GM23338 (cell line): ENCODE measurements at regions not wholly inside any gene's neighbourhood (a gene's known extent, or its start where the extent isn't known, plus 50 kb on each side); places are given as distances from the start of the nearest gene placed in this dataset.

Experiments used
- ATAC-seq: fragments of 200-7000 bp; cut with Tn5 transposase; 3 replicates; pipeline ENCODE4 v1.9.1; 2020
- DNase-seq: peaks from one replicate; pipeline ENCODE4 v3.0.0-alpha.2; 2015; ENCODE audit warnings: low spot score
- H2AFZ ChIP-seq: fragments of 200-600 bp; sonication (generic); 2 replicates; pipeline ENCODE4 v1.8.0; 2016; ENCODE audit warnings: antibody characterized with exemption, mild to moderate bottlenecking, moderate library complexity
- H3F3A ChIP-seq: fragments of 200-600 bp; sonication (generic); replicated peaks from 2 replicates; pipeline ENCODE4 v1.8.0; 2017; ENCODE audit warnings: antibody characterized with exemption, mixed run types, low read depth
- H3K27ac ChIP-seq: fragments of 200-600 bp; sonication (generic); 2 replicates; pipeline ENCODE4 v1.6.1; 2016; ENCODE audit warnings: low read depth
- H3K27me3 ChIP-seq: fragments of 200-600 bp; sonication (generic); 2 replicates; pipeline ENCODE4 v1.8.0; 2016; ENCODE audit warnings: mild to moderate bottlenecking, mixed run types, moderate library complexity; ENCODE audit not compliant: insufficient read depth
- H3K36me3 ChIP-seq: fragments of 200-600 bp; sonication (generic); 2 replicates; pipeline ENCODE4 v1.8.0; 2016; ENCODE audit warnings: mild to moderate bottlenecking; ENCODE audit not compliant: insufficient read depth
- H3K4me1 ChIP-seq: fragments of 200-600 bp; sonication (generic); 2 replicates; pipeline ENCODE4 v1.8.0; 2016; ENCODE audit warnings: mild to moderate bottlenecking, moderate library complexity; ENCODE audit not compliant: insufficient read depth
- H3K4me2 ChIP-seq: fragments of 200-600 bp; sonication (generic); 2 replicates; pipeline ENCODE4 v1.7.1; 2017; ENCODE audit warnings: mixed run types
- H3K4me3 ChIP-seq: fragments of 200-600 bp; sonication (generic); 2 replicates; pipeline ENCODE4 v1.6.1; 2016; ENCODE audit warnings: mixed run types
- H3K79me2 ChIP-seq: fragments of 200-600 bp; sonication (generic); replicated peaks from 2 replicates; pipeline ENCODE4 v1.8.0; 2017; ENCODE audit warnings: mild to moderate bottlenecking; ENCODE audit not compliant: insufficient read depth
- H3K9me2 ChIP-seq: fragments of 200-600 bp; sonication (generic); 2 replicates; pipeline ENCODE4 v1.8.0; 2017; ENCODE audit not compliant: insufficient read depth
- H4K20me1 ChIP-seq: fragments of 200-600 bp; sonication (generic); replicated peaks from 2 replicates; pipeline ENCODE4 v1.8.0; 2017; ENCODE audit warnings: mild to moderate bottlenecking; ENCODE audit not compliant: insufficient read depth
- H3K27ac Mint-ChIP-seq: 2 replicates; pipeline ENCODE4 v1.8.0; 2020; ENCODE audit warnings: inconsistent platforms, mild to moderate bottlenecking, moderate library complexity, mixed read lengths
- H3K27me3 Mint-ChIP-seq: 3 replicates; pipeline ENCODE4 v1.8.0; 2022; ENCODE audit warnings: low read depth, mild to moderate bottlenecking, moderate library complexity, mixed read lengths, inconsistent platforms; ENCODE audit not compliant: insufficient read depth, poor library complexity
- H3K36me3 Mint-ChIP-seq: 3 replicates; pipeline ENCODE4 v1.8.0; 2021; ENCODE audit warnings: low read depth, mild to moderate bottlenecking, inconsistent platforms, moderate library complexity, mixed read lengths
- H3K4me1 Mint-ChIP-seq: 3 replicates; pipeline ENCODE4 v1.8.0; 2020; ENCODE audit warnings: mild to moderate bottlenecking, inconsistent platforms, mixed read lengths
- H3K4me3 Mint-ChIP-seq: 3 replicates; pipeline ENCODE4 v1.8.0; 2021; ENCODE audit warnings: moderate library complexity, mild to moderate bottlenecking, inconsistent platforms, mixed read lengths
- H3K9me3 Mint-ChIP-seq: 3 replicates; pipeline ENCODE4 v1.8.0; 2020; ENCODE audit warnings: moderate library complexity, mild to moderate bottlenecking, inconsistent platforms, mixed read lengths
- CREB1 ChIP-seq: fragments of 250-450 bp; sonication (Bioruptor Pico); IDR thresholded peaks from 2 replicates; pipeline ENCODE4 v1.5.0; 2020; ENCODE audit warnings: low read depth, mild to moderate bottlenecking, moderate library complexity
- CTCF ChIP-seq, 2 experiments: fragments of 200-600 bp in 1 of 2; sonication (generic) in 1 of 2; conservative IDR thresholded peaks; 2 replicates each; pipeline versions ENCODE4 v1.5.1 to v1.6.1; 2016 to 2017; ENCODE audit warnings: antibody characterized with exemption in 2 of 2, low read depth in 2 of 2, mild to moderate bottlenecking in 2 of 2, moderate library complexity in 1 of 2
- ETS1 ChIP-seq: IDR thresholded peaks from 2 replicates; pipeline ENCODE4 v1.6.1; 2016; ENCODE audit warnings: antibody characterized with exemption
- EZH2 ChIP-seq: fragments of 200-600 bp; sonication (generic); IDR thresholded peaks from one replicate; pipeline ENCODE4 v1.8.0; 2017; ENCODE audit warnings: antibody characterized with exemption, mild to moderate bottlenecking, low read depth; ENCODE audit not compliant: unreplicated experiment
- EZH2phosphoT487 ChIP-seq: fragments of 200-600 bp; sonication (generic); IDR thresholded peaks from one replicate; pipeline ENCODE4 v1.8.1; 2018; ENCODE audit warnings: antibody characterized with exemption; ENCODE audit not compliant: unreplicated experiment
- JUNB ChIP-seq: IDR thresholded peaks from one replicate; pipeline ENCODE4 v1.6.1; 2016; ENCODE audit warnings: antibody characterized with exemption; ENCODE audit not compliant: unreplicated experiment
- NANOG ChIP-seq: IDR thresholded peaks from 2 replicates; pipeline ENCODE4 v1.6.1; 2016; ENCODE audit warnings: antibody characterized with exemption, borderline replicate concordance
- POLR2AphosphoS5 ChIP-seq: IDR thresholded peaks from 2 replicates; pipeline ENCODE4 v1.6.1; 2016; ENCODE audit warnings: antibody characterized with exemption, low read depth
- REST ChIP-seq: IDR thresholded peaks from one replicate; pipeline ENCODE4 v1.6.1; 2018; ENCODE audit warnings: antibody characterized with exemption; ENCODE audit not compliant: unreplicated experiment
- STAT1 ChIP-seq: IDR thresholded peaks from one replicate; pipeline ENCODE4 v1.6.1; 2016; ENCODE audit warnings: antibody characterized with exemption; ENCODE audit not compliant: unreplicated experiment
- ZNF114 ChIP-seq: fragments of 250-450 bp; sonication (Bioruptor Pico); IDR thresholded peaks from 2 replicates; pipeline ENCODE4 v1.5.0; 2020; ENCODE audit warnings: mild to moderate bottlenecking, moderate library complexity
- ZNF331 ChIP-seq: fragments of 250-450 bp; sonication (Bioruptor Pico); IDR thresholded peaks from 2 replicates; pipeline ENCODE4 v1.5.0; 2020; ENCODE audit warnings: low read depth, mild to moderate bottlenecking, moderate library complexity
- ZNF462 ChIP-seq: fragments of 250-450 bp; sonication (Bioruptor Pico); IDR thresholded peaks from 2 replicates; pipeline ENCODE4 v1.5.0; 2020; ENCODE audit warnings: mild to moderate bottlenecking, moderate library complexity

GRCh38 chr4:141447761-141448160 lies 188.6 kb upstream of the IL15 start:
- H3K27me3 ChIP-seq: no peaks in the 10 kb centered on the region

More at GRCh38 chr4:141447761-141448160, 188.6 kb upstream of the IL15 start:
- Histone ChIP-seq H3K4me2 (no peak overlapping the region), H3F3A (no peaks in the 10 kb centered on the region), H3K36me3 (no peaks in the 10 kb centered on the region), H3K27ac (no peak overlapping the region), H3K9me2 (no peaks in the 10 kb centered on the region), H4K20me1 (no peaks in the 10 kb centered on the region), H3K79me2 (no peaks in the 10 kb centered on the region), H3K4me3 (no peak overlapping the region), H2AFZ (no peak overlapping the region), H3K4me1 (no peaks in the 10 kb centered on the region)
- H3K36me3 Mint-ChIP-seq: no peaks in the 10 kb centered on the region
- H3K4me3 Mint-ChIP-seq: no peak overlapping the region
- no peak overlapping the region for H3K27ac Mint-ChIP-seq
- H3K4me1 Mint-ChIP-seq: peaks cover 7% of the 10 kb centered on the region; the same call in 2 of the 3 replicates
- peaks cover 2% of the 10 kb centered on the region for H3K27me3 Mint-ChIP-seq
- TF ChIP-seq JUNB (no peak), POLR2AphosphoS5 (no peak), ZNF114 (no peak), ETS1 (no peak), CREB1 (CRISPR knock-in tag) (no peak), EZH2 (no peak), EZH2phosphoT487 (no peak), REST (no peak), NANOG (no peak), ZNF462 (CRISPR knock-in tag) (no peak), ZNF331 (CRISPR knock-in tag) (no peak), STAT1 (no peak), CTCF (conservative IDR thresholded peaks at IDR 0.05; ENCODE audit: low read depth in 2 of 2) (no peak)
- ATAC-seq (no peak), DNase-seq (no peak)
- no peaks in the 10 kb centered on the region for H3K9me3 Mint-ChIP-seq
